ENCODE measurements at regions not wholly inside any gene's neighbourhood (a gene's known extent, or its start where the extent isn't known, plus 50 kb on each side); places are given as distances from the start of the nearest gene placed in this dataset.

DNA sequence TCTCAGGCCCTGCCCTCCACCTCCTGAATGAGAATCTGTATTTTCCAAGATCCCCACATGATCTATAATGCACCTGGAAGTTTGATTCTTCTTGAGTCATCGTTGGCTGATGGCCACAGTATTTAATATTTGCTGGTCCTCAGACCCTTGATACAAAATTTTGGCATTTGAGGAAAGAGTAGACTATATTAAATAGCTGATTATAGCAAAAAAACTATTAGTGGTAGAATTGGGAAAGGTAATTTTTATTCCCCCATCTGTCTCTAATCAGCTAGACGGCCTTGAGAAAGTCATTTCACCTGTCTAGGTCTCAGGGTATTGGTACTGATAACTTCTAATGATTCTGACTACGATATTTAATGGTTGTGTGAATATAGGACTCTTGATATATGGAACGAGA, 176.8 kb downstream of the BMP2 start:
- Histone ChIP-seq H3K4me1 (ENCODE audit: insufficient read depth) (no peaks in the 10 kb centered on the region), H3K27ac (ENCODE audit: low read depth) (no peak overlapping the region), H3K36me3 (ENCODE audit: insufficient read depth) (no peaks in the 10 kb centered on the region), H3K4me3 (ENCODE audit: low read depth, low read length) (no peak overlapping the region)
- 87% methylated on average over 4 of the region's 4 CpGs for WGBS
- no peak for DNase-seq (ENCODE audit: extremely low spot score)

DNA sequence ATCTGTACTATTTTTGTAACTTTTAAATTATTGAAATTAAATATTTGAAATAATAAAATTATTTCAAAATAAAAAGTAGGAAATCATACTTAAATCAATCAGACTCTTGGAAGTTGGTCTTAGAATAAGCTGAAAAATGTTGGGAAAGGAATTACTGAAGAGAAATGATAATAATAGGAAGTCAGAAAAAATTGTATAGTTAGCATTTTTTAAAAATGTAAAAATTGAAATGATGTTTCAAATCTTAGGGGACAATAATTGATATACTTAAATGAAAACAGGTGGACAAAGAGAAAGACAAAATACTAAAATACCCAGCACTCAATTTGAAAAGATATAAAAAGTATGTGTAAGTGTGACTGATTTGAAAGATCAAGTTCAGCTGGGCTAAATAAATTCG, 186.1 kb downstream of the BMP2 start:
- 37% methylated on average over 1 of the region's 1 CpG for WGBS
- H3K4me3 ChIP-seq (ENCODE audit: low read depth, low read length), result no peak overlapping the region
- no peaks in the 10 kb centered on the region for H3K4me1 ChIP-seq (ENCODE audit: insufficient read depth)
- no peak for DNase-seq (ENCODE audit: extremely low spot score)
- no peaks in the 10 kb centered on the region for H3K36me3 ChIP-seq (ENCODE audit: insufficient read depth)
- no peak overlapping the region for H3K27ac ChIP-seq (ENCODE audit: low read depth)

DNA sequence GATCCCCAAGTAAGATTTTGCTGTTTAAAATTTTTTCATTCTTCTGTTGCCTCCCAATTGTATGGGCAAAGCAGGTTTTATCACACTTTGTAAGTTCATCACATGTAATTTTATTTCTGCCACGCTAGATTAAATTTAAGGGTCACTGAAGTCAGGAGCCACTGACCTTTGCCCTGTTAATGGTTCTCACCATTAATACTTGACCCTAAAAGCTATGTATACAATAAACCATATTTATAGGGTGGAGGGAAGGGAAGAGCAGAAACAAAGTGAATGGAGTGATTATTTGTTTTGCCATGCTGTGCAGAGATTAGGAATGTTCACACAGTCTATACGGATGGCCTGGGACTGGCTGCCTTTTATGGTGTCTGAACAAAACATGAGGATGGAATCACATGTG, 186.7 kb downstream of the BMP2 start:
- WGBS, result 37% methylated on average over 2 of the region's 2 CpGs
- Histone ChIP-seq H3K36me3 (ENCODE audit: insufficient read depth) (no peaks in the 10 kb centered on the region), H3K4me1 (ENCODE audit: insufficient read depth) (no peaks in the 10 kb centered on the region), H3K27ac (ENCODE audit: low read depth) (no peak overlapping the region), H3K4me3 (ENCODE audit: low read depth, low read length) (no peak overlapping the region)
- no peak for DNase-seq (ENCODE audit: extremely low spot score)

DNA sequence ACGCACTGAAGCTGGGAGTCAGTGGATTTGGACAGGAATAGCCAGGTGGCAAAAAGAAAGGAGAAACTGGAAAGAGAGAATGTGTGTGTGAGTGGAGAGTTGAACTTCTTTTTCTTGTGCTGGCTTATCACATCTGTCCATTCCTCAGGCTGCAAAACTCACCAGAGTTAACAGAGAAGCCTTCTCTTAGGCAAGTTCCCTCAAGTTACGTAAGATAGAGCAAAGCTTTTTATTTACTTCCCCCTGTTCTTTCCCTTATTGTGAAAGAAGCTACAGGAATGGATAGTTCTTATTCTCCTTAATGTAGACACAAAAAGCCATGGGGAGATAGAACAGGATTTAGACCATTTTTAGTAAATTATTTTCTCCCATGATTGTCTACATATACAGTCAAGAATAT, 188.6 kb downstream of the BMP2 start:
- no peak for DNase-seq (ENCODE audit: extremely low spot score)
- H3K27ac ChIP-seq (ENCODE audit: low read depth), result no peak overlapping the region
- H3K36me3 ChIP-seq (ENCODE audit: insufficient read depth), result no peaks in the 10 kb centered on the region
- no peak overlapping the region for H3K4me3 ChIP-seq (ENCODE audit: low read depth, low read length)
- no peaks in the 10 kb centered on the region for H3K4me1 ChIP-seq (ENCODE audit: insufficient read depth)
- 71% methylated on average over 2 of the region's 2 CpGs for WGBS

DNA sequence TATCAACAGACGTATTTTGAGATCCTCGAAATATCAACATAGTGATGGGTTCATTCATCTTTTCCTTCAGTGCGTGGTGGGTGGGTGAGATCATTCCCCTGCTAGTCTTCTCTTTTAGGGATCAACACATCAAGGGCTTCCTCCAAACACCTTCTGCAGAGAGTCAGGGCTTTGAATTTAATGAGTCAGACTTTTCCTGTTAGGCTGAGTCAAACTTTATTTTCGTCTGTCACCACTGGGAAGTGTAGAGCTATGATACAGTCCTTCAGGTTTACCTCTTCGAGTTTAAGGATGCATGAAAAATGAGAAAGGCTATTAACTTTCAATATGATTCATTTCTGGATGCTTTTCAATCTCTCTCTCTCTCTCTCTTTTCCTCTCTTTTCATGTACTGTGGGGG, 189.1 kb downstream of the BMP2 start:
- H3K4me3 ChIP-seq (ENCODE audit: low read depth, low read length), result no peak overlapping the region
- no peak for DNase-seq (ENCODE audit: extremely low spot score)
- no peaks in the 10 kb centered on the region for H3K36me3 ChIP-seq (ENCODE audit: insufficient read depth)
- no peak overlapping the region for H3K27ac ChIP-seq (ENCODE audit: low read depth)
- no peaks in the 10 kb centered on the region for H3K4me1 ChIP-seq (ENCODE audit: insufficient read depth)
- 27% methylated on average over 5 of the region's 5 CpGs for WGBS

DNA sequence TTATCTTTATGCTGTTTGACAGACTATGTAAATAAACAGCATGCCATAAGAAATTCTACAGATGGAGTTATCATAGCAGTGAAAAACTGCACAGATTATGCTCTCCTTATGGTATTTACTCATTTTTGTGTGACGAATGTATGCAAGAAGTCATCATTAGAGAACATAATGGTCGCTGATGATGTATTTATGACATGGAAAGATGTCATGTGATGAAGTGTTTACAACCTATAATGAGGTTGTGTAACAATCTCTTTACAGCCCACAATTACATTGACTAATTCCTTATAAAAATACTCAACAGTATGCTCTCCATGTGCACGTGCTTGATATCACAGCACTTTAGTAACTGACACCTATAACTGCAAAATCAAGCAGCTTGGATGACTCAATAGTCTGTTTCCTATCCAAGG, 192.4 kb downstream of the BMP2 start:
- Histone ChIP-seq H3K36me3 (ENCODE audit: insufficient read depth) (no peaks in the 10 kb centered on the region), H3K4me3 (ENCODE audit: low read depth, low read length) (no peak overlapping the region), H3K27ac (ENCODE audit: low read depth) (no peak overlapping the region), H3K4me1 (ENCODE audit: insufficient read depth) (no peaks in the 10 kb centered on the region)
- WGBS, result 26% methylated on average over 3 of the region's 3 CpGs
- no peak for DNase-seq (ENCODE audit: extremely low spot score)

DNA sequence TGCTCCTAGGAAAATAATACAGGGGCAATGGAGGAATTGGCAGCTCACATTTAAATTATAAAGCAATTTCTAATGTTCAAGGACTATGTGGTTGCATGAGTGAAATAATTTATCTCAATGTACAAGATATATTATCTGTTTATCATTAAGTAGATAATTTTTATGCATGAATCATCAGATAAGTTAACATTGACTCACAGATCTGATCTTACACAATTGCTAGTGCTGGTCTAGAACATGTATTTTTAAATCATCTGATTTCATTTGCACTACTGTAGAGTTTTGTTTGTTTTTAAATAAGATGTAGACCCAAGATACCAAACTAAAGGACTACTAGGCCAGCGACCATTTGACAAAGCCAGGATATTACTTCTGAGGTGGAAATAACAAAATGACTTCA, 199.2 kb downstream of the BMP2 start:
- no peaks in the 10 kb centered on the region for H3K36me3 ChIP-seq (ENCODE audit: insufficient read depth)
- no peak overlapping the region for H3K27ac ChIP-seq (ENCODE audit: low read depth)
- 45% methylated on average over 1 of the region's 1 CpG for WGBS
- no peak for DNase-seq (ENCODE audit: extremely low spot score)
- H3K4me3 ChIP-seq (ENCODE audit: low read depth, low read length), result no peak overlapping the region
- no peaks in the 10 kb centered on the region for H3K4me1 ChIP-seq (ENCODE audit: insufficient read depth)

DNA sequence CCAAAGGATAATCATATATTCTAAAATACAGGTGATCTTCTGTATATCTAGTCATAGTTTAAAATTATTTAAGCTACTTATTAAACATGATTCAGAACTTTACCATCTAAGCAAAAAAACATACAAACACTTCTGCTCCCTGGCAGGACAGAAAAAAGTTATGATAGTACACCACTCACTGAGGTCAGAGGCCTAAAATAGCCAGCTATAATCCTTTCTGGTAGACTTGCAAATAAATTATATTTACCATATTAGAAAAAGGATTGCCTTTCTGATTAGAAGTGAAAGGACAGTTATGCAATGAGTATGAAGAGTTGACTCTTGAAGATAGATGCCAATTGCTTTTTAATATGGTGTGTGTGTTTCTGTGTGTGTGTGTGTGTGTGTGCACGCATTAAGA, 207.4 kb downstream of the BMP2 start:
- H3K36me3 ChIP-seq (ENCODE audit: insufficient read depth), result no peaks in the 10 kb centered on the region
- H3K27ac ChIP-seq (ENCODE audit: low read depth), result no peak overlapping the region
- no peaks in the 10 kb centered on the region for H3K4me1 ChIP-seq (ENCODE audit: insufficient read depth)
- H3K4me3 ChIP-seq (ENCODE audit: low read depth, low read length), result no peak overlapping the region
- WGBS, result 92% methylated on average over 1 of the region's 1 CpG
- DNase-seq (ENCODE audit: extremely low spot score), result no peak

DNA sequence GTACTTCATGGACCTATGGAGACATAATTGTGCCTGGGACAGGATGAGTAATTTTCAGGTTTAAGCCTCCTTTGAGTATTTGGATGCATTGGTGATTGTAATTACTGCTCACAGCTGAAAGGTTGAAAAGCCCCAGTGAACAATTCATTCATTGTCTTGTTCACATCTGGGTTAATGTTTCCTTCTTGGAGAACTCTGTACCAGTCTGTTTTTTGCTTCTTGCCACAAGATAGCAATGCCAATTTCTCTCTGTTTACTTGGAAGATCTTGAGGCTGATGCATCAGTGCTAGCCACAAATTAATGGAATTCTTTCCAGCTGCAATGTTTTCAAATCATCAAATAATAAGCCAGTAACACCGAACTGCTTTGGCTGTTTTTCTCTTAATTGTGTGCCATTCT, 207.8 kb downstream of the BMP2 start:
- no peak overlapping the region for H3K27ac ChIP-seq (ENCODE audit: low read depth)
- 60% methylated on average over 1 of the region's 1 CpG for WGBS

DNA sequence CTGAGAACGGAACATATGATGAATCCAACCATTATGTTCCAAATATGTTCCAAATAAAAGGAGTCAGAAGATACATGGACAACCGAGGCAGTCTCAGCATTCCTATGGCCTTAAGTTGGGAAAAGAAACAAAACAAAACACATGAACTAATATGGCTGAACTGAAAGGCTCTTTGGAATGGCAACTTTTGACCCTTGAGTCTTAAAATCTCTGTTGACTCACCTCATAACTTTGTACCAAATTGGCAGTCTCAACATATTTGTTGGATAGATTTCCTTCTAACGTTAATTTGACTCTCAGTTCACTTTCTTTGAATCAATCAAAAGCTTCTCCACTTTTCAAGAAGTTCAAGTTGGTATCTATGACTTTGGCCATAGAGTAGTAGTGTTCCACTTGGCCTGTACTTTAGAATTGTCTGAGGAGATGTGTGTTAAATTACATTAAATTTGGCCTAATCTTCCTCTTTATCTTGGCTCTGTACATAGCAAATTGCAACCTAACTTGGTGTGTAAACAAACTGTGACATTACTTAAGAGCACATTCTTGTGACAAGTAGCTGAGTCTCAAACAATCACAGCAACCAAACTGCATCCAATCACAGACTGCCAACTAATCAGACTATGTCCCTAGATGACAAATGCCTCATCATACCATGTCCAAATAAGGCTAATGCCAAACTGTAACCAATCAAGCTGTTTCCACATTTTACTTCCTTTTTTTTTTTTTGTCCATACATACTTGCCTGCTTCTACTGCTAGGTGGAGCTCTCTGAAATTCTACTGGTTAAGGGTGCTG, 208.8 kb downstream of the BMP2 start:
- WGBS, result 84% methylated on average over 3 of the region's 3 CpGs
- H3K4me1 ChIP-seq (ENCODE audit: insufficient read depth), result no peaks in the 10 kb centered on the region
- DNase-seq (ENCODE audit: extremely low spot score), result no peak
- no peak overlapping the region for H3K4me3 ChIP-seq (ENCODE audit: low read depth, low read length)
- H3K27ac ChIP-seq (ENCODE audit: low read depth), result no peak overlapping the region
- no peaks in the 10 kb centered on the region for H3K36me3 ChIP-seq (ENCODE audit: insufficient read depth)

More for the DNA sequence above, 207.8 kb downstream of the BMP2 start:
- Histone ChIP-seq H3K4me3 (ENCODE audit: low read depth, low read length) (no peak overlapping the region), H3K36me3 (ENCODE audit: insufficient read depth) (no peaks in the 10 kb centered on the region), H3K4me1 (ENCODE audit: insufficient read depth) (no peaks in the 10 kb centered on the region)
- DNase-seq (ENCODE audit: extremely low spot score), result no peak

DNA sequence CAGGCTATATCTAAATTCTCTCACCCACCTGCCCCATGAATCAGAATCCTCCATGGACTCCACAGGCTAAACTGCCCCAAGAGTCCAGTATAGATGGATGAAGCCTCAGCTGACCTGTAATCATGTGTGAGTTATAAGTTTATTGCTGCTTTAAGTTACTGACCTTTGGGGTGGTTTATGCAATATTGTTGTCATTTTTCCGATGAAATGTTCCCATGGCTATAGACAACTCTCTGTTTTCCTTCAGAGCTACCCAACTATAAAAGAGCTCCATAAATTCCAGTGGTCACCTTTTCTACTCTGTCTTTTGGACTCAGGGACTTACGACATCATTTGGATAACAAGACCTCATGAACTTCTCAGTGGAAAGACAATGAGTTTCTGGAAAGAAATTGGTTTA, 212.1 kb downstream of the BMP2 start:
- no peak overlapping the region for H3K27ac ChIP-seq (ENCODE audit: low read depth)
- WGBS, result 83% methylated on average over 2 of the region's 2 CpGs
- H3K4me3 ChIP-seq (ENCODE audit: low read depth, low read length), result no peak overlapping the region
- H3K4me1 ChIP-seq (ENCODE audit: insufficient read depth), result no peaks in the 10 kb centered on the region
- no peaks in the 10 kb centered on the region for H3K36me3 ChIP-seq (ENCODE audit: insufficient read depth)
- DNase-seq (ENCODE audit: extremely low spot score), result no peak

DNA sequence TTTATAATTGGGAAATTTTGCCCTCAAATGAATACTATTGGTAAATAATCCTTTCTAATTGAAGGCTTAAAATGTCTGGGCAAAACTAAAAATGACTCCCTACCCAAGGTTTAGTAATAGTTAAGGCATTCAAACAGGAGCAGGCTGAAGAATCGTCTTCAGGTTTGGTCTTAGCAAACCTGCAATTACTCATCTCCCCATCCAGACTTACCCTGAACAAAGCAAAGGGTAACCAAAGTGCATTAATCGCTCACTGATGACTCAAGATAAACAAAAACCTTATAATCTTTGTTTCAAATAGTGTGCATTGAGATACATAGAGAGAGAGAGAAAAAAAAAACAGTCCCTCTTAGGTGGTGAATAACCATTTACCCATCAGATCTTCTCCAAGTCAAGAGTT, 225.5 kb downstream of the BMP2 start:
- H3K27ac ChIP-seq (ENCODE audit: low read depth), result no peak overlapping the region
- H3K4me1 ChIP-seq (ENCODE audit: insufficient read depth), result no peaks in the 10 kb centered on the region
- 62% methylated on average over 2 of the region's 2 CpGs for WGBS
- no peak for DNase-seq (ENCODE audit: extremely low spot score)
- H3K36me3 ChIP-seq (ENCODE audit: insufficient read depth), result no peaks in the 10 kb centered on the region
- H3K4me3 ChIP-seq (ENCODE audit: low read depth, low read length), result no peak overlapping the region

DNA sequence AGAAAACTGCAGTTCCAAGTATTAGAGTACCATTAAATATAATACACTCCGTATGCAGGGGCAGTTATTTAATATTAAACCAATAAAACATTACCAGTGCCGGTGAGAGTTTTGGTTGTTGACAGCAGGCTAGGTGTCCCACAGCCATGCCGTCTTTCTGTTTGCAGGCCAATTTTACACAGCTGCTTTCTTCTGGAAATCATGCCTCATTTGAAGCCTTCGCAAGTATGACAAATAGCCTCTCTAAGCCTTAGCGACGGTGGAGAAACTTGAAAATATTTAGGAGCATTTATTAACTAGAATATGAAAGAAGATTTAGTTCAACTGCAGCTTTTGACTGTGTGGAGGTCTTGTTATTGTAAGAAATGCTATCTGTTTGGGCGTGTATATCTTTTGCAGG, 226.0 kb downstream of the BMP2 start:
- no peak overlapping the region for H3K4me3 ChIP-seq (ENCODE audit: low read depth, low read length)
- no peaks in the 10 kb centered on the region for H3K36me3 ChIP-seq (ENCODE audit: insufficient read depth)
- H3K4me1 ChIP-seq (ENCODE audit: insufficient read depth), result no peaks in the 10 kb centered on the region
- no peak for DNase-seq (ENCODE audit: extremely low spot score)
- WGBS, result 29% methylated on average over 7 of the region's 7 CpGs
- H3K27ac ChIP-seq (ENCODE audit: low read depth), result no peak overlapping the region

DNA sequence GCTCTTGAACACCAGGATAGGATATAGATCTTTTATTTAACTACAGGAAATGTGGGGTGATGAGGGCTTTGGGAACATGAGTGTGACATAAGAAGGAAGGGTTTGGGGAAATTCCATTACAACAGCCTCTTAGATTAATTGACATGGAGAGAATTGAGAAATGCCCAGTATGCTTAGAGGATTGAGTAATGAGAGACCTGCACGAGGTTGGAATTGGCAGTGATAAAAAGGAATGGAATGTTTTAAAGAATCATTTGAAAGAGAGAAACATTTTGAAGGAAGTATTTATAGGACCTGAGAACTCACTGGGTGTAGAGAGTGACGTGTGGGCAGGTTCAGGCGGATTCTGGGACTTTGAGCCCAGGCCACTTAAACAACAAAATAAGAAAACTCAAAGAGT, 227.0 kb downstream of the BMP2 start:
- WGBS, result 72% methylated on average over 3 of the region's 3 CpGs
- no peak for DNase-seq (ENCODE audit: extremely low spot score)
- no peaks in the 10 kb centered on the region for H3K4me1 ChIP-seq (ENCODE audit: insufficient read depth)
- no peaks in the 10 kb centered on the region for H3K36me3 ChIP-seq (ENCODE audit: insufficient read depth)
- no peak overlapping the region for H3K4me3 ChIP-seq (ENCODE audit: low read depth, low read length)
- no peak overlapping the region for H3K27ac ChIP-seq (ENCODE audit: low read depth)

DNA sequence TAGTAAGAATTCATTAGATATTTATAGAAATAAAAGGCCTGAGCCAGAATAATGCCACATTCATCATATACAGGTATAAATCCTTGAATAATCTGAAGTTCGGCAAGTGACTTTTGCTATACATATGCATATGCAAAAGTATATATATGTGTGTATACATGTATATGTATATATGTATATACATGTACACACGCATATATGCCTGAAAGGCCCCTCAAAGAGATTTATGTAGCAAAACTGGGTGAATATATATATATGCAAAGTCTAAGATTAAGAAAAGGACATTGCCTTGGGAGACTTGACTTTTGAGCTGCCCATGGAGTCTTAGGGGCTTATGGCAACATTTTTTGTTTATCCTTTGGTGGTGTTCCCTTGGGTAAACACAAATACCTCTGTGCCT, 231.4 kb downstream of the BMP2 start:
- no peaks in the 10 kb centered on the region for H3K36me3 ChIP-seq (ENCODE audit: insufficient read depth)
- WGBS, result 91% methylated on average over 2 of the region's 2 CpGs
- DNase-seq (ENCODE audit: extremely low spot score), result no peak

More for the DNA sequence above, 231.4 kb downstream of the BMP2 start:
- H3K4me3 ChIP-seq (ENCODE audit: low read depth, low read length), result no peak overlapping the region
- H3K27ac ChIP-seq (ENCODE audit: low read depth), result no peak overlapping the region
- no peaks in the 10 kb centered on the region for H3K4me1 ChIP-seq (ENCODE audit: insufficient read depth)

All from urinary bladder (tissue), 3 donors.